ENCODE measurements at regions not wholly inside any gene's neighbourhood (a gene's known extent, or its start where the extent isn't known, plus 50 kb on each side); places are given as distances from the start of the nearest gene placed in this dataset.

DNA sequence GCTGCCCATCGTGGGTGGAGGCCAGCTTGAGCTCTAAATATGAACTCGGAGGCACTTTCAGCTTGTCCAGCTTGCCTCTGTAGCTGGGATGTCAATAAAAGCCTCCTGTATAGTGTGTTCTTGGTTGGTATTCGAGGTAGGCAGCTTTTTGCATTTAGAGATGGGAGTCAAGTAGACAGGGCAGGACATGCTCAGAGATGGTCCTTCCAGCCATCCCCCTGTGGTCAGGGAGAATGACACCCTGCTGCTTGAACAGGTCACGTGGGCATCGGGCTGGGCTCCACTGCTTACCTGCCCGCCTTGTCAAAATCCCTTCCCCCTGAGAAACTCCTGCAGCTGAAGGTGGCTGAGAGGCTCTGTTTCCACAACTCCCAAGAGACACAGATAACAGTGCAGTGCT is 302.5 kb downstream of the ZNF536 start:
- TF ChIP-seq, protein P1, sequence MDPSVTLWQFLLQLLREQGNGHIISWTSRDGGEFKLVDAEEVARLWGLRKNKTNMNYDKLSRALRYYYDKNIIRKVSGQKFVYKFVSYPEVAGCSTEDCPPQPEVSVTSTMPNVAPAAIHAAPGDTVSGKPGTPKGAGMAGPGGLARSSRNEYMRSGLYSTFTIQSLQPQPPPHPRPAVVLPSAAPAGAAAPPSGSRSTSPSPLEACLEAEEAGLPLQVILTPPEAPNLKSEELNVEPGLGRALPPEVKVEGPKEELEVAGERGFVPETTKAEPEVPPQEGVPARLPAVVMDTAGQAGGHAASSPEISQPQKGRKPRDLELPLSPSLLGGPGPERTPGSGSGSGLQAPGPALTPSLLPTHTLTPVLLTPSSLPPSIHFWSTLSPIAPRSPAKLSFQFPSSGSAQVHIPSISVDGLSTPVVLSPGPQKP (IDR thresholded peaks at IDR 0.05; ENCODE audit: low read depth, low read length), result no peak
- TF ChIP-seq RAD21 (conservative IDR thresholded peaks at IDR 0.05 in 1 of 2, IDR thresholded peaks at IDR 0.05 in 1 of 2) (no peak), ESRRA (IDR thresholded peaks at IDR 0.05; ENCODE audit: borderline replicate concordance, low read length) (no peak), SREBF2 (IDR thresholded peaks at IDR 0.05) (no peak), RFX5 (IDR thresholded peaks at IDR 0.05) (no peak), SMC3 (IDR thresholded peaks at IDR 0.05) (no peak), BHLHE40 (IDR thresholded peaks at IDR 0.05; ENCODE audit: low read depth, low read length) (no peak), CBX2 (IDR thresholded peaks at IDR 0.05; ENCODE audit: borderline replicate concordance, low read depth) (no peak), POLR2AphosphoS2 (conservative IDR thresholded peaks at IDR 0.05; ENCODE audit: low read length) (no peak), NR3C1 (IDR thresholded peaks at IDR 0.05) (no peak)
- TF ChIP-seq, protein P2, sequence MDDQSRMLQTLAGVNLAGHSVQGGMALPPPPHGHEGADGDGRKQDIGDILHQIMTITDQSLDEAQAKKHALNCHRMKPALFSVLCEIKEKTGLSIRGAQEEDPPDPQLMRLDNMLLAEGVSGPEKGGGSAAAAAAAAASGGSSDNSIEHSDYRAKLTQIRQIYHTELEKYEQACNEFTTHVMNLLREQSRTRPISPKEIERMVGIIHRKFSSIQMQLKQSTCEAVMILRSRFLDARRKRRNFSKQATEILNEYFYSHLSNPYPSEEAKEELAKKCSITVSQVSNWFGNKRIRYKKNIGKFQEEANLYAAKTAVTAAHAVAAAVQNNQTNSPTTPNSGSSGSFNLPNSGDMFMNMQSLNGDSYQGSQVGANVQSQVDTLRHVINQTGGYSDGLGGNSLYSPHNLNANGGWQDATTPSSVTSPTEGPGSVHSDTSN (IDR thresholded peaks at IDR 0.05), result no peak
- TF ChIP-seq, protein P3, sequence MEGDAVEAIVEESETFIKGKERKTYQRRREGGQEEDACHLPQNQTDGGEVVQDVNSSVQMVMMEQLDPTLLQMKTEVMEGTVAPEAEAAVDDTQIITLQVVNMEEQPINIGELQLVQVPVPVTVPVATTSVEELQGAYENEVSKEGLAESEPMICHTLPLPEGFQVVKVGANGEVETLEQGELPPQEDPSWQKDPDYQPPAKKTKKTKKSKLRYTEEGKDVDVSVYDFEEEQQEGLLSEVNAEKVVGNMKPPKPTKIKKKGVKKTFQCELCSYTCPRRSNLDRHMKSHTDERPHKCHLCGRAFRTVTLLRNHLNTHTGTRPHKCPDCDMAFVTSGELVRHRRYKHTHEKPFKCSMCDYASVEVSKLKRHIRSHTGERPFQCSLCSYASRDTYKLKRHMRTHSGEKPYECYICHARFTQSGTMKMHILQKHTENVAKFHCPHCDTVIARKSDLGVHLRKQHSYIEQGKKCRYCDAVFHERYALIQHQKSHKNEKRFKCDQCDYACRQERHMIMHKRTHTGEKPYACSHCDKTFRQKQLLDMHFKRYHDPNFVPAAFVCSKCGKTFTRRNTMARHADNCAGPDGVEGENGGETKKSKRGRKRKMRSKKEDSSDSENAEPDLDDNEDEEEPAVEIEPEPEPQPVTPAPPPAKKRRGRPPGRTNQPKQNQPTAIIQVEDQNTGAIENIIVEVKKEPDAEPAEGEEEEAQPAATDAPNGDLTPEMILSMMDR (IDR thresholded peaks at IDR 0.05), result no peak
- TF ChIP-seq, protein P4, sequence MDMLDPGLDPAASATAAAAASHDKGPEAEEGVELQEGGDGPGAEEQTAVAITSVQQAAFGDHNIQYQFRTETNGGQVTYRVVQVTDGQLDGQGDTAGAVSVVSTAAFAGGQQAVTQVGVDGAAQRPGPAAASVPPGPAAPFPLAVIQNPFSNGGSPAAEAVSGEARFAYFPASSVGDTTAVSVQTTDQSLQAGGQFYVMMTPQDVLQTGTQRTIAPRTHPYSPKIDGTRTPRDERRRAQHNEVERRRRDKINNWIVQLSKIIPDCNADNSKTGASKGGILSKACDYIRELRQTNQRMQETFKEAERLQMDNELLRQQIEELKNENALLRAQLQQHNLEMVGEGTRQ (IDR thresholded peaks at IDR 0.05), result peak; percentile 42; the same call in 1 of the 2 replicates
